Activated CD4-positive, alpha-beta T cell treated with anti-CD3 and anti-CD28 coated beads for 36 hours (primary cell): ENCODE measurements at regions not wholly inside any gene's neighbourhood (a gene's known extent, or its start where the extent isn't known, plus 50 kb on each side); places are given as distances from the start of the nearest gene placed in this dataset.
"Not testable (repeated sequence)": the region's sequence is repeated elsewhere in the genome, so short reads cannot be mapped to it uniquely, and the experiment has no call there.

ENCODE experiments used
- ATAC-seq: fragments of 200-7000 bp; cut with Tn5 transposase; one replicate; pipeline ENCODE4 v1.10.0; 2021; ENCODE audit warnings: mild to moderate bottlenecking, moderate library complexity
- CTCF ChIA-PET: fragments of 350-600 bp; sonication (Branson Sonifier 250); formaldehyde crosslinking; loops from one replicate; lab custom pipeline; 2021; ENCODE audit warnings: antibody characterized with exemption; lab: Charles Lee
- POLR2A ChIA-PET: fragments of 350-600 bp; sonication (Branson Sonifier 250); formaldehyde crosslinking; loops from one replicate; lab custom pipeline; 2021; ENCODE audit warnings: antibody characterized with exemption, inconsistent platforms; lab: Charles Lee
- DNase-seq: peaks from one replicate; pipeline ENCODE4 v3.0.0-alpha.2; 2020
- H3K27ac Mint-ChIP-seq: one replicate; pipeline ENCODE4 v1.8.0; 2021; ENCODE audit warnings: mixed read lengths
- H3K27me3 Mint-ChIP-seq: one replicate; pipeline ENCODE4 v1.8.0; 2021; ENCODE audit warnings: mixed read lengths
- H3K36me3 Mint-ChIP-seq: one replicate; pipeline ENCODE4 v1.8.0; 2021; ENCODE audit warnings: low read depth, mixed read lengths
- H3K4me1 Mint-ChIP-seq: one replicate; pipeline ENCODE4 v1.8.0; 2021; ENCODE audit warnings: mixed read lengths
- H3K4me3 Mint-ChIP-seq: one replicate; pipeline ENCODE4 v1.8.0; 2021; ENCODE audit warnings: mild to moderate bottlenecking, moderate library complexity, mixed read lengths
- H3K9me3 Mint-ChIP-seq: one replicate; pipeline ENCODE4 v1.8.0; 2021; ENCODE audit warnings: low read depth, mixed read lengths
- intact Hi-C, 2 experiments: fragments of 100-400 bp; cut with DNase I in 1 of 2; cut with micrococcal nuclease in 1 of 2; formaldehyde crosslinking; loops; one replicate each; pipeline versions ENCODE4 v1.14.2 to v1.15.1; 2022 to 2024; cut with DNase I, micrococcal nuclease

GRCh38 chr14:57150449-57150848 lies 118.3 kb downstream of the EXOC5 start:
- CTCF ChIA-PET = no interaction called here

GRCh38 chr14:57139173-57139572 lies 129.5 kb downstream of the EXOC5 start:
- no peak for DNase-seq
- Mint-ChIP-seq H3K9me3 (no peaks in the 10 kb centered on the region), H3K4me3 (no peak overlapping the region), H3K4me1 (no peaks in the 10 kb centered on the region), H3K36me3 (no peaks in the 10 kb centered on the region), H3K27me3 (peaks cover 4% of the 10 kb centered on the region), H3K27ac (no peak overlapping the region)
- ATAC-seq = no peak
- ChIA-PET CTCF (no interaction called here), POLR2A (no interaction called here)
- intact Hi-C loops = no loop called here

More at GRCh38 chr14:57150449-57150848, 118.3 kb downstream of the EXOC5 start:
- POLR2A ChIA-PET = no interaction called here
- no peak overlapping the region for H3K4me3 Mint-ChIP-seq
- H3K4me1 Mint-ChIP-seq = no peaks in the 10 kb centered on the region
- intact Hi-C loops = no loop called here
- H3K27ac Mint-ChIP-seq = no peak overlapping the region
- peaks cover 2% of the 10 kb centered on the region for H3K27me3 Mint-ChIP-seq
- ATAC-seq = no peak
- no peak for DNase-seq
- no peaks in the 10 kb centered on the region for H3K9me3 Mint-ChIP-seq
- no peaks in the 10 kb centered on the region for H3K36me3 Mint-ChIP-seq

- H3K36me3 Mint-ChIP-seq = no peaks in the 10 kb centered on the region
- no peak overlapping the region for H3K4me3 Mint-ChIP-seq
- H3K4me1 Mint-ChIP-seq = no peaks in the 10 kb centered on the region
These were observed 131.9 kb downstream of the EXOC5 start for GRCh38 chr14:57136669-57137328.

GRCh38 chr14:57127809-57128208 lies 140.9 kb downstream of the EXOC5 start:
- CTCF ChIA-PET, H3K9me3 Mint-ChIP-seq, H3K4me1 Mint-ChIP-seq, POLR2A ChIA-PET, DNase-seq, H3K27me3 Mint-ChIP-seq, H3K27ac Mint-ChIP-seq, H3K36me3 Mint-ChIP-seq, ATAC-seq, H3K4me3 Mint-ChIP-seq, intact Hi-C loops: not testable (repeated sequence)

More at GRCh38 chr14:57136669-57137328, 131.9 kb downstream of the EXOC5 start:
- POLR2A ChIA-PET = no interaction called here
- CTCF ChIA-PET = interaction anchor here (0.9 to 1.2 kb wide), 2 partner anchors 9 to 89 kb away, joined by 3 to 4 read pairs; no protein-coding TSS in a partner anchor
- ATAC-seq (no peak), DNase-seq (no peak)
- Mint-ChIP-seq H3K9me3 (no peaks in the 10 kb centered on the region), H3K27me3 (peaks cover 2% of the 10 kb centered on the region), H3K27ac (no peak overlapping the region)
- intact Hi-C loops = no loop called here

GRCh38 chr14:57122129-57122528 lies 146.6 kb downstream of the EXOC5 start:
- intact Hi-C loops = no loop called here
- H3K4me1 Mint-ChIP-seq = no peaks in the 10 kb centered on the region
- no peak overlapping the region for H3K27ac Mint-ChIP-seq
- H3K9me3 Mint-ChIP-seq = no peaks in the 10 kb centered on the region
- peaks cover 7% of the 10 kb centered on the region for H3K27me3 Mint-ChIP-seq
- no peaks in the 10 kb centered on the region for H3K36me3 Mint-ChIP-seq
- H3K4me3 Mint-ChIP-seq = no peak overlapping the region
- ATAC-seq (no peak), DNase-seq (no peak)
- CTCF ChIA-PET = no interaction called here
- POLR2A ChIA-PET = no interaction called here

- H3K27ac Mint-ChIP-seq, H3K27me3 Mint-ChIP-seq, H3K36me3 Mint-ChIP-seq, H3K4me1 Mint-ChIP-seq, ATAC-seq, intact Hi-C loops, CTCF ChIA-PET, POLR2A ChIA-PET, H3K9me3 Mint-ChIP-seq: not testable (repeated sequence)
- peak overlapping the region; percentile 40 for H3K4me3 Mint-ChIP-seq
- DNase-seq = peak; percentile 6
These were observed 156.5 kb downstream of the EXOC5 start for GRCh38 chr14:57112072-57112807.

- H3K27ac Mint-ChIP-seq, ATAC-seq, H3K9me3 Mint-ChIP-seq, DNase-seq, H3K36me3 Mint-ChIP-seq, CTCF ChIA-PET, H3K27me3 Mint-ChIP-seq, H3K4me1 Mint-ChIP-seq, H3K4me3 Mint-ChIP-seq, intact Hi-C loops: not testable (repeated sequence)
- POLR2A ChIA-PET = interaction anchor here (0.6 kb wide), 1 partner anchor 27 kb away, joined by 3 read pairs; no protein-coding TSS in a partner anchor
These were observed 158.3 kb downstream of the EXOC5 start for GRCh38 chr14:57110411-57110810.

- Mint-ChIP-seq H3K9me3 (peaks cover 6% of the 10 kb centered on the region), H3K27me3 (peaks cover 5% of the 10 kb centered on the region), H3K36me3 (no peaks in the 10 kb centered on the region), H3K4me1 (no peaks in the 10 kb centered on the region), H3K27ac (no peak overlapping the region), H3K4me3 (no peak overlapping the region)
- POLR2A ChIA-PET = no interaction called here
- CTCF ChIA-PET = no interaction called here
- no peak for DNase-seq
- no peak for ATAC-seq
- intact Hi-C loops = no loop called here
These were observed 177.6 kb downstream of the EXOC5 start for GRCh38 chr14:57091030-57091608.

GRCh38 chr14:57089901-57090300 lies 178.8 kb downstream of the EXOC5 start:
- ChIA-PET CTCF (no interaction called here), POLR2A (no interaction called here)
- H3K4me1 Mint-ChIP-seq = no peaks in the 10 kb centered on the region
- H3K9me3 Mint-ChIP-seq = peaks cover 1% of the 10 kb centered on the region
- peaks cover 5% of the 10 kb centered on the region for H3K27me3 Mint-ChIP-seq
- DNase-seq (no peak), ATAC-seq (no peak)
- no peak overlapping the region for H3K27ac Mint-ChIP-seq
- no peak overlapping the region for H3K4me3 Mint-ChIP-seq
- no peaks in the 10 kb centered on the region for H3K36me3 Mint-ChIP-seq
- intact Hi-C loops = no loop called here

GRCh38 chr14:57087841-57088240 lies 180.9 kb downstream of the EXOC5 start:
- CTCF ChIA-PET = no interaction called here
- Mint-ChIP-seq H3K27ac (no peak overlapping the region), H3K27me3 (peaks cover 13% of the 10 kb centered on the region), H3K4me1 (no peaks in the 10 kb centered on the region), H3K4me3 (no peak overlapping the region), H3K36me3 (no peaks in the 10 kb centered on the region), H3K9me3 (no peaks in the 10 kb centered on the region)
- no peak for ATAC-seq
- intact Hi-C loops = no loop called here
- POLR2A ChIA-PET = no interaction called here
- no peak for DNase-seq

- DNase-seq = no peak
- no peak overlapping the region for H3K4me3 Mint-ChIP-seq
- no peak for ATAC-seq
- H3K27ac Mint-ChIP-seq = no peak overlapping the region
- H3K9me3 Mint-ChIP-seq = no peaks in the 10 kb centered on the region
- POLR2A ChIA-PET = no interaction called here
- CTCF ChIA-PET = no interaction called here
- intact Hi-C loops = no loop called here
- H3K4me1 Mint-ChIP-seq = no peaks in the 10 kb centered on the region
- no peaks in the 10 kb centered on the region for H3K36me3 Mint-ChIP-seq
- H3K27me3 Mint-ChIP-seq = peaks cover 16% of the 10 kb centered on the region
These were observed 182.2 kb downstream of the EXOC5 start for GRCh38 chr14:57086271-57087162.
